H9 (cell line): ENCODE measurements at regions not wholly inside any gene's neighbourhood (a gene's known extent, or its start where the extent isn't known, plus 50 kb on each side); places are given as distances from the start of the nearest gene placed in this dataset.

Experiments used
- DNase-seq: peaks from one replicate; pipeline ENCODE4 v3.0.0-alpha.2; 2017
- H2AFZ ChIP-seq: one replicate; pipeline ENCODE4 v1.6.1; 2013; ENCODE audit warnings: mild to moderate bottlenecking, low read length, control low read depth, moderate library complexity
- H2AK5ac ChIP-seq: 2 replicates; pipeline ENCODE4 v1.6.1; 2013; ENCODE audit warnings: low read length, control low read depth, mixed read lengths; ENCODE audit not compliant: insufficient read length
- H2BK120ac ChIP-seq: one replicate; pipeline ENCODE4 v1.6.1; 2013; ENCODE audit warnings: low read depth, mild to moderate bottlenecking, low read length, control low read depth, inconsistent platforms; ENCODE audit not compliant: poor library complexity, severe bottlenecking
- H2BK12ac ChIP-seq: 2 replicates; pipeline ENCODE4 v1.6.1; 2013; ENCODE audit warnings: low read length, control low read depth, mixed read lengths, low read depth; ENCODE audit not compliant: insufficient read length
- H2BK15ac ChIP-seq: 2 replicates; pipeline ENCODE4 v1.6.1; 2013; ENCODE audit warnings: low read depth, low read length, control low read depth
- H2BK20ac ChIP-seq: one replicate; pipeline ENCODE4 v1.6.1; 2013; ENCODE audit warnings: low read depth, mild to moderate bottlenecking, low read length, control low read depth, inconsistent platforms; ENCODE audit not compliant: poor library complexity, severe bottlenecking
- H2BK5ac ChIP-seq: 2 replicates; pipeline ENCODE4 v1.6.1; 2013; ENCODE audit warnings: low read length, control low read depth, mixed read lengths; ENCODE audit not compliant: insufficient read length
- H3K14ac ChIP-seq: 2 replicates; pipeline ENCODE4 v1.6.1; 2013; ENCODE audit warnings: low read length, control low read depth; ENCODE audit not compliant: insufficient read depth
- H3K18ac ChIP-seq: 2 replicates; pipeline ENCODE4 v1.6.1; 2013; ENCODE audit warnings: low read depth, mild to moderate bottlenecking, mixed read lengths, low read length, control low read depth; ENCODE audit not compliant: insufficient read length
- H3K23ac ChIP-seq: 2 replicates; pipeline ENCODE4 v1.6.1; 2013; ENCODE audit warnings: low read length, control low read depth, mixed read lengths, low read depth; ENCODE audit not compliant: insufficient read length
- H3K23me2 ChIP-seq: 2 replicates; pipeline ENCODE4 v1.6.1; 2013; ENCODE audit warnings: low read depth, mild to moderate bottlenecking, mixed read lengths, low read length, control low read depth; ENCODE audit not compliant: insufficient read length, poor library complexity, severe bottlenecking
- H3K27ac ChIP-seq: 2 replicates; pipeline ENCODE4 v1.5.1; 2013; ENCODE audit warnings: low read length, control low read depth, mixed read lengths, low read depth; ENCODE audit not compliant: insufficient read length
- H3K27me3 ChIP-seq: 2 replicates; pipeline ENCODE4 v1.6.1; 2013; ENCODE audit warnings: low read length, control low read depth, inconsistent platforms; ENCODE audit not compliant: insufficient read depth
- H3K4ac ChIP-seq: 2 replicates; pipeline ENCODE4 v1.6.1; 2013; ENCODE audit warnings: low read depth, mild to moderate bottlenecking, control low read depth, inconsistent platforms, low read length, moderate library complexity
- H3K4me1 ChIP-seq: 2 replicates; pipeline ENCODE4 v1.6.1; 2013; ENCODE audit warnings: low read length, control low read depth, inconsistent platforms; ENCODE audit not compliant: insufficient read depth
- H3K4me2 ChIP-seq: 2 replicates; pipeline ENCODE4 v1.6.1; 2013; ENCODE audit warnings: low read length, control low read depth, mixed read lengths; ENCODE audit not compliant: insufficient read length, insufficient read depth
- H3K56ac ChIP-seq: 2 replicates; pipeline ENCODE4 v1.6.1; 2013; ENCODE audit warnings: low read depth, mild to moderate bottlenecking, mixed read lengths, low read length, control low read depth; ENCODE audit not compliant: insufficient read length
- H3K79me1 ChIP-seq: 2 replicates; pipeline ENCODE4 v1.6.1; 2013; ENCODE audit warnings: low read depth, mild to moderate bottlenecking, moderate library complexity, low read length, control low read depth, inconsistent platforms; ENCODE audit not compliant: insufficient read depth, poor library complexity, severe bottlenecking
- H3K79me2 ChIP-seq: 2 replicates; pipeline ENCODE4 v1.6.1; 2013; ENCODE audit warnings: low read length, control low read depth, inconsistent platforms; ENCODE audit not compliant: insufficient read depth
- H3K9ac ChIP-seq: 2 replicates; pipeline ENCODE4 v1.6.1; 2013; ENCODE audit warnings: low read length, control low read depth, mixed read lengths; ENCODE audit not compliant: insufficient read length; ENCODE audit errors: extremely low read depth
- H3K9me3 ChIP-seq: one replicate; pipeline ENCODE4 v1.6.1; 2013; ENCODE audit warnings: low read depth, low read length, inconsistent platforms; ENCODE audit not compliant: control insufficient read depth
- H3T11ph ChIP-seq: one replicate; pipeline ENCODE4 v1.6.1; 2013; ENCODE audit warnings: mild to moderate bottlenecking, low read length, control low read depth, inconsistent platforms
- H4K20me1 ChIP-seq: one replicate; pipeline ENCODE4 v1.6.1; 2013; ENCODE audit not compliant: control insufficient read depth, insufficient read length, insufficient read depth
- H4K5ac ChIP-seq: 2 replicates; pipeline ENCODE4 v1.6.1; 2013; ENCODE audit warnings: low read depth, mild to moderate bottlenecking, mixed read lengths, low read length, control low read depth; ENCODE audit not compliant: insufficient read length
- H4K8ac ChIP-seq: replicated peaks from 2 replicates; pipeline ENCODE4 v1.6.1; 2013; ENCODE audit warnings: low read length, control low read depth, mixed read lengths, low read depth; ENCODE audit not compliant: insufficient read length
- H4K91ac ChIP-seq: 2 replicates; pipeline ENCODE4 v1.6.1; 2013; ENCODE audit warnings: low read depth, mild to moderate bottlenecking, moderate library complexity, mixed read lengths, low read length, control low read depth; ENCODE audit not compliant: insufficient read length
- H3K27ac Mint-ChIP-seq, 3 experiments: 2 replicates in 2 of 3; 3 replicates in 1 of 3; pipeline ENCODE4 v1.8.0; 2020 to 2021; ENCODE audit warnings: mixed read lengths in 3 of 3, mild to moderate bottlenecking in 1 of 3, moderate library complexity in 1 of 3
- H3K27me3 Mint-ChIP-seq: 2 replicates; pipeline ENCODE4 v1.8.0; 2021; ENCODE audit warnings: low read depth, mild to moderate bottlenecking, moderate library complexity, mixed read lengths
- H3K36me3 Mint-ChIP-seq, 3 experiments: 2 replicates in 2 of 3; 3 replicates in 1 of 3; pipeline ENCODE4 v1.8.0; 2020 to 2021; ENCODE audit warnings: low read depth in 3 of 3, mixed read lengths in 3 of 3; ENCODE audit not compliant: insufficient read depth in 1 of 3
- H3K4me1 Mint-ChIP-seq, 2 experiments: 2 replicates each; pipeline ENCODE4 v1.8.0; 2020; ENCODE audit warnings: mixed read lengths in 2 of 2
- H3K4me3 Mint-ChIP-seq, 2 experiments: 2 replicates in 1 of 2; 3 replicates in 1 of 2; pipeline ENCODE4 v1.8.0; 2020 to 2021; ENCODE audit warnings: mild to moderate bottlenecking in 2 of 2, mixed read lengths in 2 of 2, moderate library complexity in 1 of 2
- H3K9me3 Mint-ChIP-seq, 2 experiments: 2 replicates in 1 of 2; 3 replicates in 1 of 2; pipeline ENCODE4 v1.8.0; 2020; ENCODE audit warnings: mild to moderate bottlenecking in 2 of 2, mixed read lengths in 2 of 2, moderate library complexity in 1 of 2
- CTCF ChIP-seq: fragments of 200-600 bp; sonication (generic); conservative IDR thresholded peaks from 3 replicates; pipeline ENCODE4 v1.8.0; 2021; ENCODE audit warnings: antibody characterized with exemption, mild to moderate bottlenecking
- WGBS: extraction: QIAGEN DNeasy Blood & Tissue Kit; methylation state at CpG from one replicate; pipeline ENCODE4 v1.1.7; 2013; ENCODE audit warnings: missing lambda C conversion rate, low lambda C conversion rate, mixed read lengths; ENCODE audit not compliant: insufficient read length; ENCODE audit errors: extremely low coverage; 5-methylcytosine and 5-hydroxymethylcytosine counted together

DNA sequence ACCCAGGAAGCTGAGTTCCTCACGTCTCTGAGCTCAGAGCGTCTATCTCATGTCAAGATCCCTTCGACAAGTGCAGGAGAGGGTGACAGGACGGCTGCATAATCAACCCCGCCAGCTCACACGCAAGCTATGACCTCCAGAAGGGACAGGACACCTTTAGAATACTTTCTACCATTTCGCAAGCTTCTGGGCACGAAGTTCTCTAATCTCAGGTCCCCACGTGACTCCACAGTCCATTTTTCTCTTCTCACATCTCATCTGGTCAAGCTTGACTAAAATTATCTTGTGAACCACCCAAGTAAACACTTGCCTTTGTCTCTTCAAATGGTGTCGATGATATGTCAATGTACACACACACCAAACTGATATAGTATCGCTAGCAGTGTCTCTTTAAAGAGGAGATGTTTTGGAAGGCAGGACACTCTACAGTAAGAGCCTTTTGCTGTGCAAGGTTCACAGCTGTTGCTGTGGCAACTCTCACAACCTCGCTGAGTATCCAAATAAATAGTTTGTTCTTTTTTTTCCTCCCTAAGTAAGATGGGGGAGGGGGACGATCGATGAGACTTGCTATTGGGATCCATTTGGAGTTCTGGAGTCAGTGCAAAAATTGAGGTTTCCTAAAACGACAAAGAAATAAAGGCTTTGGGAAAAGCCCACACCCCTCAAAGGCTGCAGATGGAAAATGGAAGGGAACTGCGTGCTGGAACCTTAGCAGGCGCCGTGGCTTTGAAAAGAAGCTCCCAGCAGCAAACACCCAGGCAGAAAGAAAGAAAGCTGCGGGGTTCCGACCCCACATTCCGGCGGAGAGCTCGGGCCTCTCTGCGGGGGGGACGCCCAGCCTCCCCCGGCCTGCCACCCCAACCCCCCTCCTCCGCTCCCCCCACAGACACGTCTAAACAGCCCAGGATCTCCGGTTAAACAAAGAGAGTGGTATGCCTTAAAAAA lies 215.4 kb upstream of the UBASH3B start:
- Histone ChIP-seq H4K91ac (no peak overlapping the region), H3K23me2 (peaks cover 9% of the 10 kb centered on the region), H3K79me1 (no peaks in the 10 kb centered on the region), H2AK5ac (no peak overlapping the region), H3K79me2 (no peaks in the 10 kb centered on the region), H4K20me1 (no peaks in the 10 kb centered on the region), H3K56ac (no peak overlapping the region), H2AFZ (peak overlapping the region; percentile 71), H2BK12ac (no peak overlapping the region), H3K9me3 (no peaks in the 10 kb centered on the region), H2BK15ac (no peak overlapping the region), H4K8ac (no peak overlapping the region), H4K5ac (no peak overlapping the region), H3K4ac (no peak overlapping the region), H3K18ac (peak overlapping the region; percentile 81), H2BK120ac (no peak overlapping the region), H3K9ac (peak overlapping the region; percentile 31), H3K27ac (no peak overlapping the region), H2BK5ac (no peak overlapping the region), H3K4me2 (peak overlapping the region; percentile 93), H3K4me1 (peaks cover 7% of the 10 kb centered on the region), H3K14ac (peak overlapping the region; percentile 44; the same call in 1 of the 2 replicates), H3K27me3 (no peaks in the 10 kb centered on the region), H3K23ac (no peak overlapping the region), H3T11ph (no peak overlapping the region), H2BK20ac (no peak overlapping the region)
- Mint-ChIP-seq H3K9me3 (no peaks in the 10 kb centered on the region), H3K27ac (peak overlapping the region; percentile 83 to 93 (median 91); a peak in 6 of 7 replicates), H3K36me3 (no peaks in the 10 kb centered on the region), H3K27me3 (peaks cover 3% of the 10 kb centered on the region; the same call in 1 of the 2 replicates), H3K4me1 (peaks cover 26 to 30% of the 10 kb centered on the region in 2 experiments), H3K4me3 (peak overlapping the region in 1 of 2 experiments; percentile 61; a peak in 3 of 5 replicates)
- peak; percentile 66 for DNase-seq
- no CpG with 5 or more reads among the region's 29 CpGs for WGBS
- no peak for TF ChIP-seq CTCF
